ENCODE measurements at regions not wholly inside any gene's neighbourhood (a gene's known extent, or its start where the extent isn't known, plus 50 kb on each side); places are given as distances from the start of the nearest gene placed in this dataset.

DNA sequence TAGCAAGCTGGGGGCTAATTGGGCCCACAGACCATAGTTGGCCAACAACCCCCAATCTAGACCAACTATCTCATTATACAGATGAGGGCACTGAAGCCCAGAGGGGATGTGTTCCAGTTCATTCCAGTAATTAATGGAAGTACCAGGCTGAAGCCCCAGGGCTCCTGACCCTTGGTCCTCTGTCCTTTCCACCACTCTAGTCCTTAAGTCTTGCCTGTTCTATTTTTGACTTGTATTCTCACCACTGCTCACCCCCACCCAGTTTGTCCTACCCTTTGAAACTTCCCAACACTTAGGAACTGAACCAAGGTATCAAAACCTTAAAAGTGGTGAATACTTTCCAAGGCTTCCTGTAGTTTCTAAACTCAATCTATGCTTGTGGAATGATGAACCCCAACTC is 407.4 kb downstream of the ENC1 start:
- Histone ChIP-seq H3K9me3 (ENCODE audit: control insufficient read depth, low read length) (no peaks in the 10 kb centered on the region), H3K36me3 (ENCODE audit: control insufficient read depth, insufficient read depth, low read length) (no peaks in the 10 kb centered on the region), H3K27ac (ENCODE audit: insufficient read depth, low read depth, low read length, poor library complexity, severe bottlenecking) (no peak overlapping the region), H3K4me3 (ENCODE audit: insufficient read depth, low read depth, low read length) (no peak overlapping the region), H3K4me1 (ENCODE audit: control insufficient read depth, insufficient read depth, low read length) (no peaks in the 10 kb centered on the region), H3K27me3 (ENCODE audit: control insufficient read depth, insufficient read depth, low read length, poor library complexity, severe bottlenecking) (no peaks in the 10 kb centered on the region)

DNA sequence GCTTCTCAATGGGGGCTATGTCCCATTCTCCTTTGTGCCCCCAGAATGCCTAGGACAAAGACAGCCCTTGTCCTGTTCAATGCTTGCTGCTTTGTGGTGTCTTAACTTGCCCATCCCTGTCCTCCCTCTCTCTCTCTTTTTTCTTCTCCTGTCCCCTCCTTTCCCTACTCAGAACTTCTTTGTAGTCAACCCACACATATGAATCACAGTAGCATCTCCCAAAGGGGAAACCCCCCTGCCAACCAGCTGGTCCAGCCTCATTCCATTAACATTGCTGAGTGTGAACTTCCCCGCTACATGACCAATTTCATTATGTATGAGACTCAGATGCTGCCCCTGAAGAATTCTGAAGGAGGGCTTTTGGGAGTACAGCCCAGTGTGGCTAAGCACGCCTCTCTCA is 408.3 kb downstream of the ENC1 start:
- H3K4me1 ChIP-seq (ENCODE audit: control insufficient read depth, insufficient read depth, low read length): no peaks in the 10 kb centered on the region
- H3K36me3 ChIP-seq (ENCODE audit: control insufficient read depth, insufficient read depth, low read length): no peaks in the 10 kb centered on the region
- H3K4me3 ChIP-seq (ENCODE audit: insufficient read depth, low read depth, low read length): no peak overlapping the region
- H3K27me3 ChIP-seq (ENCODE audit: control insufficient read depth, insufficient read depth, low read length, poor library complexity, severe bottlenecking): no peaks in the 10 kb centered on the region
- H3K9me3 ChIP-seq (ENCODE audit: control insufficient read depth, low read length): no peaks in the 10 kb centered on the region
- WGBS, 2 experiments: 86 to 89% methylated on average over 2 of the region's 2 CpGs
- no peak overlapping the region for H3K27ac ChIP-seq (ENCODE audit: insufficient read depth, low read depth, low read length, poor library complexity, severe bottlenecking)

- Histone ChIP-seq H3K4me1 (ENCODE audit: control insufficient read depth, insufficient read depth, low read length) (no peaks in the 10 kb centered on the region), H3K36me3 (ENCODE audit: control insufficient read depth, insufficient read depth, low read length) (no peaks in the 10 kb centered on the region), H3K4me3 (ENCODE audit: insufficient read depth, low read depth, low read length) (no peak overlapping the region), H3K27me3 (ENCODE audit: control insufficient read depth, insufficient read depth, low read length, poor library complexity, severe bottlenecking) (no peaks in the 10 kb centered on the region), H3K9me3 (ENCODE audit: control insufficient read depth, low read length) (no peaks in the 10 kb centered on the region), H3K27ac (ENCODE audit: insufficient read depth, low read depth, low read length, poor library complexity, severe bottlenecking) (no peak overlapping the region)
- 79 to 88% methylated on average over 5 of the region's 5 CpGs for WGBS, 2 experiments
Measured at GRCh38 chr5:74231697-74232096, 408.8 kb downstream of the ENC1 start.

DNA sequence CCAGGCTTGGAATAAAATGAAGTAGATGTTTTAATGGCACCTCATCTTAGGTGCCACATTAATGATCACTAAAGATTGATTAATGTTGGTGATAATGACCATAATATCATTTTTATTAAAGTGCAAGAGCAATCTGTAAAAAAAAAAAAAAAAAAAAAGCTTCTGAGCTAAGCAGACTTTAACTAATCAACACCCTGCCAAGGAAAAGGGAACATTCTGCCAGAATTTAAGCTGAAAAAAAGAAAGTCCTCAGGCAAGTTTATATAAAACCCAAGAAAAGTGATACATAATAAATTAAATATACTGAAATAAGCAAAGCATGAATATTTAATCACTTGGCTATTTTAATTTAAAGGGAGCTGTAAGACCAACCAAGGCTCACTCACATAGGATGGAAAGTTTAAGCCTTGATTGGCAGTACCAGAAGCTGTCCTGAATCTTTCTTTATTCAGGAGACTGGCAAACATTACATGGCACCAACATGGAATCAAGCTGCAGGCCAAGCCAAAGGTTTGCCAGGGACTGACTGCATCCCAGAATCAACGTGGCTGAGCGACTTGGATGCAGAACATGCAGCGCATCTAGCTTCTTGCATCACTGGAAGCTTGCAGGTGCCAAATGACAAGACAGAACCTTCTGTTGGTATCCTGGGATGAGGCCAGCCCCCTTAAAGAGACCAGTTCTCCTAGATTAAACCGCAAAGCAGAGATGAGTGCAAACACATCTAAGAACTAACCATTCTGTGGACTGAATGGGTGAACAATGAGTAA is 413.6 kb downstream of the ENC1 start:
- no peaks in the 10 kb centered on the region for H3K4me1 ChIP-seq (ENCODE audit: control insufficient read depth, insufficient read depth, low read length)
- H3K27me3 ChIP-seq (ENCODE audit: control insufficient read depth, insufficient read depth, low read length, poor library complexity, severe bottlenecking): no peaks in the 10 kb centered on the region
- no peak overlapping the region for H3K27ac ChIP-seq (ENCODE audit: insufficient read depth, low read depth, low read length, poor library complexity, severe bottlenecking)
- no peak overlapping the region for H3K4me3 ChIP-seq (ENCODE audit: insufficient read depth, low read depth, low read length)
- WGBS, 2 experiments: 88 to 91% methylated on average over 4 of the region's 4 CpGs
- H3K9me3 ChIP-seq (ENCODE audit: control insufficient read depth, low read length): no peaks in the 10 kb centered on the region
- no peaks in the 10 kb centered on the region for H3K36me3 ChIP-seq (ENCODE audit: control insufficient read depth, insufficient read depth, low read length)

DNA sequence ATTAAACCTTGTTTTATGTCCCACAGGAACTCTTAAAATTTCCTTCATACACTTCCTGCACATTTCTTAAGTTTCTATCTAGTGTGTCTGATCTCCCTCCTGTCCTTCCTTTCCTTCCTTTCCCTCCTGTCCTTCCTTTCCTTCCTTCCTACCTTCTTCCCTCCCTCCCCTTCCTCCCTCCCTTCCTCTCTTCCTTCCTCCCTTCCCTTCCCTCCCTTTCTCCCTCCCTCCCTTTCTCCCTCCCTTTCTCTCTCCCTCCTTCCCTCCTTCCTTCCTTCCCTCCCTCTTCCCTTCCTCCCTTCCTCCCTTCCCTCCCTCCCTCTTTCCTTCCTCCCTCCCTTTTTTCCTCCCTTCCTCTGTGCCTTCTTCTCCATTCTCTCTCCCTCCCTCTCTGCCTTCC is 414.9 kb downstream of the ENC1 start:
- no peak overlapping the region for H3K4me3 ChIP-seq (ENCODE audit: insufficient read depth, low read depth, low read length)
- H3K4me1 ChIP-seq (ENCODE audit: control insufficient read depth, insufficient read depth, low read length): no peaks in the 10 kb centered on the region
- H3K36me3 ChIP-seq (ENCODE audit: control insufficient read depth, insufficient read depth, low read length): no peaks in the 10 kb centered on the region
- H3K9me3 ChIP-seq (ENCODE audit: control insufficient read depth, low read length): no peaks in the 10 kb centered on the region
- no peak overlapping the region for H3K27ac ChIP-seq (ENCODE audit: insufficient read depth, low read depth, low read length, poor library complexity, severe bottlenecking)
- no peaks in the 10 kb centered on the region for H3K27me3 ChIP-seq (ENCODE audit: control insufficient read depth, insufficient read depth, low read length, poor library complexity, severe bottlenecking)

GRCh38 chr5:74224331-74224730 is 416.2 kb downstream of the ENC1 start:
- H3K4me3 ChIP-seq (ENCODE audit: insufficient read depth, low read depth, low read length): no peak overlapping the region
- H3K27me3 ChIP-seq (ENCODE audit: control insufficient read depth, insufficient read depth, low read length, poor library complexity, severe bottlenecking): no peaks in the 10 kb centered on the region
- no peak overlapping the region for H3K27ac ChIP-seq (ENCODE audit: insufficient read depth, low read depth, low read length, poor library complexity, severe bottlenecking)
- H3K36me3 ChIP-seq (ENCODE audit: control insufficient read depth, insufficient read depth, low read length): no peaks in the 10 kb centered on the region
- no peaks in the 10 kb centered on the region for H3K4me1 ChIP-seq (ENCODE audit: control insufficient read depth, insufficient read depth, low read length)
- no peaks in the 10 kb centered on the region for H3K9me3 ChIP-seq (ENCODE audit: control insufficient read depth, low read length)

- Histone ChIP-seq H3K36me3 (ENCODE audit: control insufficient read depth, insufficient read depth, low read length) (no peaks in the 10 kb centered on the region), H3K9me3 (ENCODE audit: control insufficient read depth, low read length) (no peaks in the 10 kb centered on the region), H3K27ac (ENCODE audit: insufficient read depth, low read depth, low read length, poor library complexity, severe bottlenecking) (no peak overlapping the region), H3K27me3 (ENCODE audit: control insufficient read depth, insufficient read depth, low read length, poor library complexity, severe bottlenecking) (no peaks in the 10 kb centered on the region), H3K4me1 (ENCODE audit: control insufficient read depth, insufficient read depth, low read length) (no peaks in the 10 kb centered on the region), H3K4me3 (ENCODE audit: insufficient read depth, low read depth, low read length) (no peak overlapping the region)
- WGBS, 2 experiments: 91 to 100% methylated on average over 1 of the region's 1 CpG
Measured at GRCh38 chr5:74222806-74223205, 417.7 kb downstream of the ENC1 start.

- Histone ChIP-seq H3K9me3 (ENCODE audit: control insufficient read depth, low read length) (no peaks in the 10 kb centered on the region), H3K27ac (ENCODE audit: insufficient read depth, low read depth, low read length, poor library complexity, severe bottlenecking) (no peak overlapping the region), H3K27me3 (ENCODE audit: control insufficient read depth, insufficient read depth, low read length, poor library complexity, severe bottlenecking) (no peaks in the 10 kb centered on the region), H3K4me1 (ENCODE audit: control insufficient read depth, insufficient read depth, low read length) (no peaks in the 10 kb centered on the region), H3K4me3 (ENCODE audit: insufficient read depth, low read depth, low read length) (no peak overlapping the region), H3K36me3 (ENCODE audit: control insufficient read depth, insufficient read depth, low read length) (no peaks in the 10 kb centered on the region)
- whole genome bisulfite sequencing, 2 experiments: 93 to 96% methylated on average over 5 of the region's 5 CpGs
Measured at GRCh38 chr5:74221413-74221812, 419.1 kb downstream of the ENC1 start.

- H3K27me3 ChIP-seq (ENCODE audit: control insufficient read depth, insufficient read depth, low read length, poor library complexity, severe bottlenecking): no peaks in the 10 kb centered on the region
- H3K4me3 ChIP-seq (ENCODE audit: insufficient read depth, low read depth, low read length): no peak overlapping the region
- no peaks in the 10 kb centered on the region for H3K36me3 ChIP-seq (ENCODE audit: control insufficient read depth, insufficient read depth, low read length)
- H3K27ac ChIP-seq (ENCODE audit: insufficient read depth, low read depth, low read length, poor library complexity, severe bottlenecking): no peak overlapping the region
- H3K9me3 ChIP-seq (ENCODE audit: control insufficient read depth, low read length): no peaks in the 10 kb centered on the region
- no peaks in the 10 kb centered on the region for H3K4me1 ChIP-seq (ENCODE audit: control insufficient read depth, insufficient read depth, low read length)
- WGBS, 2 experiments: 90 to 93% methylated on average over 1 of the region's 1 CpG
Measured at GRCh38 chr5:74216012-74216411, 424.5 kb downstream of the ENC1 start.

DNA sequence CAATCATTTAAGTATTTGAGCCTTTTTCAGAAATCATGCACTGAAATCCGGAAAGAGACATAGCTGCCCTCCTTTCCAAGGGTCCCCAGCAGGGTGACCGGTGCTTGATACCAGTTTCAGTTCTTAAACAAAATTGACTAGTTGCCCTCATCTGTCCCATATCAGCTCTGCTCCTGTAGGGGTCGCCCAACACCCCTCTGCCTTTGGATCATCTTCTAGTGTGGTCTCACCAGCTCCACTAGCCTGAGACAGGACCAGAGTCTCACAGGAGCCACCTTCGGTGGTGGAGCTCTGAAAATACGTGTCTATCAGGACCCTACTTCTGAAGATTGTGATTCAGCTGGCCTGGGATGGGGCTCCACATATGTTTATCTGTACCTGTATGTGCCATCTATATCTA is 428.2 kb downstream of the ENC1 start:
- WGBS, 2 experiments: 71 to 74% methylated on average over 5 of the region's 5 CpGs
- Histone ChIP-seq H3K27ac (ENCODE audit: insufficient read depth, low read depth, low read length, poor library complexity, severe bottlenecking) (no peak overlapping the region), H3K27me3 (ENCODE audit: control insufficient read depth, insufficient read depth, low read length, poor library complexity, severe bottlenecking) (no peaks in the 10 kb centered on the region)

DNA sequence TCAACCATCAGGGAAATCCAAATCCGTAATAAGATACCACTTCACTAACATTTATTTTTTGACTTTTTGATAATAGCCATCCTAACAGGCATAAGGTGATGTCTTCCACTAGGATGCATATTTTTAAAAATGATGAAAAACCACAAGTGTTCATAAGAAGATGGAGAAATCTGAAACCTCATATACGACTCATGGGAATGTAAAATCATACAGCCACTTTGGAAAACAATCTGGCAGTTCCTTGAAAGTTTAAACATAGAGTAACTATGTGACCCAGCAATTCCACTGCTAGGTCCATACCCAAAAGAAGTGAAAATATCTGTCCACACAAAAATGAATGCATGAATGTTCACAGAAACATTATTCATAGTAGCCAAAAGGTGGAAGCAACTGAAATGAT is 431.0 kb downstream of the ENC1 start:
- peaks cover 5% of the 10 kb centered on the region for H3K4me1 ChIP-seq (ENCODE audit: control insufficient read depth, insufficient read depth, low read length)
- no peak overlapping the region for H3K27ac ChIP-seq (ENCODE audit: insufficient read depth, low read depth, low read length, poor library complexity, severe bottlenecking)
- no peaks in the 10 kb centered on the region for H3K27me3 ChIP-seq (ENCODE audit: control insufficient read depth, insufficient read depth, low read length, poor library complexity, severe bottlenecking)
- no peak overlapping the region for H3K4me3 ChIP-seq (ENCODE audit: insufficient read depth, low read depth, low read length)
- 88 to 100% methylated on average over 2 of the region's 2 CpGs for WGBS, 2 experiments
- no peaks in the 10 kb centered on the region for H3K9me3 ChIP-seq (ENCODE audit: control insufficient read depth, low read length)
- H3K36me3 ChIP-seq (ENCODE audit: control insufficient read depth, insufficient read depth, low read length): no peaks in the 10 kb centered on the region

More for the DNA sequence above, 428.2 kb downstream of the ENC1 start:
- no peaks in the 10 kb centered on the region for H3K4me1 ChIP-seq (ENCODE audit: control insufficient read depth, insufficient read depth, low read length)
- H3K9me3 ChIP-seq (ENCODE audit: control insufficient read depth, low read length): no peaks in the 10 kb centered on the region
- no peak overlapping the region for H3K4me3 ChIP-seq (ENCODE audit: insufficient read depth, low read depth, low read length)
- H3K36me3 ChIP-seq (ENCODE audit: control insufficient read depth, insufficient read depth, low read length): no peaks in the 10 kb centered on the region

Measured in ectodermal cell (in vitro differentiated cells).